CD4-positive, alpha-beta T cell (primary cell): ENCODE measurements at regions not wholly inside any gene's neighbourhood (a gene's known extent, or its start where the extent isn't known, plus 50 kb on each side); places are given as distances from the start of the nearest gene placed in this dataset.
"Not testable (repeated sequence)": the region's sequence is repeated elsewhere in the genome, so short reads cannot be mapped to it uniquely, and the experiment has no call there.

Source experiments
- ATAC-seq: fragments of 200-7000 bp; cut with Tn5 transposase; one replicate; pipeline ENCODE4 v1.10.0; 2022; ENCODE audit warnings: mild to moderate bottlenecking; ENCODE audit not compliant: poor library complexity
- CTCF ChIA-PET: fragments of 350-600 bp; sonication (Branson Sonifier 250); formaldehyde crosslinking; loops from one replicate; lab custom pipeline; 2021; ENCODE audit warnings: antibody characterized with exemption, inconsistent platforms; lab: Charles Lee
- POLR2A ChIA-PET: fragments of 350-600 bp; sonication (Branson Sonifier 250); formaldehyde crosslinking; loops from one replicate; lab custom pipeline; 2021; ENCODE audit warnings: antibody characterized with exemption, inconsistent platforms; lab: Charles Lee
- DNase-seq, 14 experiments: peaks; one replicate each; pipeline ENCODE4 v3.0.0-alpha.2; 2013 to 2020; ENCODE audit warnings: mixed read lengths in 2 of 14
- H3K27ac ChIP-seq, 2 donors: one replicate each; pipeline versions ENCODE4 v1.5.1 to v1.7.0; 2013; ENCODE audit warnings: low read length in 2 of 2, low read depth in 1 of 2, mild to moderate bottlenecking in 1 of 2
- H3K27me3 ChIP-seq, 2 experiments: 1 replicate in 1 of 2; 2 replicates in 1 of 2; pipeline versions ENCODE4 v1.6.1 to v1.7.0; 2013; ENCODE audit warnings: low read length in 2 of 2, control low read depth in 1 of 2, mild to moderate bottlenecking in 1 of 2, moderate library complexity in 1 of 2; ENCODE audit not compliant: insufficient read depth in 2 of 2, control insufficient read depth in 1 of 2
- H3K36me3 ChIP-seq: one replicate; pipeline ENCODE4 v1.6.1; 2013; ENCODE audit warnings: low read length, control low read depth; ENCODE audit not compliant: insufficient read depth
- H3K4me1 ChIP-seq: one replicate; pipeline ENCODE4 v1.6.1; 2013; ENCODE audit warnings: low read length, control low read depth; ENCODE audit not compliant: insufficient read depth
- H3K4me3 ChIP-seq: one replicate; pipeline ENCODE4 v1.5.1; 2013; ENCODE audit warnings: mild to moderate bottlenecking, low read length, moderate library complexity
- H3K9me3 ChIP-seq, 2 experiments: 1 replicate in 1 of 2; 2 replicates in 1 of 2; pipeline versions ENCODE4 v1.6.1 to v1.7.0; 2013; ENCODE audit warnings: low read length in 2 of 2, mild to moderate bottlenecking in 2 of 2, control low read depth in 1 of 2, moderate library complexity in 1 of 2; ENCODE audit not compliant: control insufficient read depth in 1 of 2, insufficient read depth in 1 of 2
- H3K27ac Mint-ChIP-seq: one replicate; pipeline ENCODE4 v1.8.0; 2020; ENCODE audit warnings: mixed read lengths
- H3K27me3 Mint-ChIP-seq: one replicate; pipeline ENCODE4 v1.8.0; 2021; ENCODE audit warnings: mixed read lengths
- H3K36me3 Mint-ChIP-seq: one replicate; pipeline ENCODE4 v1.8.0; 2021; ENCODE audit warnings: low read depth, mixed read lengths
- H3K4me1 Mint-ChIP-seq: one replicate; pipeline ENCODE4 v1.8.0; 2021; ENCODE audit warnings: low read depth, mixed read lengths
- H3K4me3 Mint-ChIP-seq: one replicate; pipeline ENCODE4 v1.8.0; 2020; ENCODE audit warnings: mild to moderate bottlenecking, mixed read lengths
- H3K9me3 Mint-ChIP-seq: one replicate; pipeline ENCODE4 v1.8.0; 2020; ENCODE audit warnings: mixed read lengths
- intact Hi-C, 2 experiments: fragments of 100-400 bp; cut with DNase I in 1 of 2; cut with micrococcal nuclease in 1 of 2; formaldehyde crosslinking; loops; one replicate each; pipeline versions ENCODE4 v1.15.1 to v1.9.0; 2023 to 2025; cut with DNase I, micrococcal nuclease
- TF ChIP-seq, protein P1 (sequence below): fragments of 200-600 bp; IDR thresholded peaks from one replicate; pipeline ENCODE4 v1.8.0; 2022; ENCODE audit warnings: antibody characterized with exemption, mild to moderate bottlenecking

GRCh38 chr19:28538579-28538978 is 674.4 kb downstream of the UQCRFS1 start:
- H3K27me3 ChIP-seq, H3K4me3 ChIP-seq, H3K27ac ChIP-seq, H3K9me3 Mint-ChIP-seq, H3K4me1 Mint-ChIP-seq, ATAC-seq, H3K4me1 ChIP-seq, H3K4me3 Mint-ChIP-seq, H3K27ac Mint-ChIP-seq, H3K36me3 Mint-ChIP-seq, CTCF ChIA-PET, POLR2A ChIA-PET, H3K36me3 ChIP-seq, intact Hi-C loops, H3K27me3 Mint-ChIP-seq, DNase-seq: not testable (repeated sequence)
- H3K9me3 ChIP-seq, result peaks cover 9 to 17% of the 10 kb centered on the region in 2 experiments

- H3K4me3 ChIP-seq, result no peak overlapping the region
- no peaks in the 10 kb centered on the region for H3K27me3 Mint-ChIP-seq
- H3K9me3 Mint-ChIP-seq, result peaks cover 7% of the 10 kb centered on the region
- no peak for DNase-seq
- TF ChIP-seq, protein P1, sequence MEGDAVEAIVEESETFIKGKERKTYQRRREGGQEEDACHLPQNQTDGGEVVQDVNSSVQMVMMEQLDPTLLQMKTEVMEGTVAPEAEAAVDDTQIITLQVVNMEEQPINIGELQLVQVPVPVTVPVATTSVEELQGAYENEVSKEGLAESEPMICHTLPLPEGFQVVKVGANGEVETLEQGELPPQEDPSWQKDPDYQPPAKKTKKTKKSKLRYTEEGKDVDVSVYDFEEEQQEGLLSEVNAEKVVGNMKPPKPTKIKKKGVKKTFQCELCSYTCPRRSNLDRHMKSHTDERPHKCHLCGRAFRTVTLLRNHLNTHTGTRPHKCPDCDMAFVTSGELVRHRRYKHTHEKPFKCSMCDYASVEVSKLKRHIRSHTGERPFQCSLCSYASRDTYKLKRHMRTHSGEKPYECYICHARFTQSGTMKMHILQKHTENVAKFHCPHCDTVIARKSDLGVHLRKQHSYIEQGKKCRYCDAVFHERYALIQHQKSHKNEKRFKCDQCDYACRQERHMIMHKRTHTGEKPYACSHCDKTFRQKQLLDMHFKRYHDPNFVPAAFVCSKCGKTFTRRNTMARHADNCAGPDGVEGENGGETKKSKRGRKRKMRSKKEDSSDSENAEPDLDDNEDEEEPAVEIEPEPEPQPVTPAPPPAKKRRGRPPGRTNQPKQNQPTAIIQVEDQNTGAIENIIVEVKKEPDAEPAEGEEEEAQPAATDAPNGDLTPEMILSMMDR, result no peak
- H3K36me3 ChIP-seq, result no peaks in the 10 kb centered on the region
- H3K27me3 ChIP-seq, result no peaks in the 10 kb centered on the region
- no peaks in the 10 kb centered on the region for H3K4me1 ChIP-seq
- no peaks in the 10 kb centered on the region for H3K36me3 Mint-ChIP-seq
- H3K27ac Mint-ChIP-seq, result no peak overlapping the region
- H3K9me3 ChIP-seq, result peaks cover 10 to 17% of the 10 kb centered on the region in 2 experiments
- intact Hi-C loops, result no loop called here
- ChIA-PET CTCF (no interaction called here), POLR2A (no interaction called here)
- H3K27ac ChIP-seq, result no peak overlapping the region
- no peak overlapping the region for H3K4me3 Mint-ChIP-seq
- no peak for ATAC-seq
- no peaks in the 10 kb centered on the region for H3K4me1 Mint-ChIP-seq
Observed at GRCh38 chr19:28537896-28538295, 675.1 kb downstream of the UQCRFS1 start.

DNA sequence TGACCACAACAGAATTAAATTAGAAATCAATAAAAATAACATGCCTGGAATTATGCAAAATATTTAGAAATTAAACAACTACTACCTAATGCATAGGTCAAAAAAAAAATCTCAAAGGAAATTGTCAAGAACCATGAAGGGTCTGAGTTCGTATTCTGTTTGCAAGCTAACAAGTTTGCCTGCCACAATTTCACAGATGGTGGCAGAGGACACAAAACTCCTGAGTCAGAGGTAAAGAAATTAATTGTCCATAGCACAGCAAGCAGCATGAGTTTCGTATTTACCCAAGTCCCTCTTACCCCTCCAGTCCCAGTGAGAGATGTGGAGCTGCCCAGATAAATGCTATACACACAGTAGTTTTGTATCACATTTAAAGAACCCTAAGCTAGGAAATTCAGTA is 675.9 kb downstream of the UQCRFS1 start:
- CTCF ChIA-PET, result no interaction called here
- intact Hi-C loops, result no loop called here

DNA sequence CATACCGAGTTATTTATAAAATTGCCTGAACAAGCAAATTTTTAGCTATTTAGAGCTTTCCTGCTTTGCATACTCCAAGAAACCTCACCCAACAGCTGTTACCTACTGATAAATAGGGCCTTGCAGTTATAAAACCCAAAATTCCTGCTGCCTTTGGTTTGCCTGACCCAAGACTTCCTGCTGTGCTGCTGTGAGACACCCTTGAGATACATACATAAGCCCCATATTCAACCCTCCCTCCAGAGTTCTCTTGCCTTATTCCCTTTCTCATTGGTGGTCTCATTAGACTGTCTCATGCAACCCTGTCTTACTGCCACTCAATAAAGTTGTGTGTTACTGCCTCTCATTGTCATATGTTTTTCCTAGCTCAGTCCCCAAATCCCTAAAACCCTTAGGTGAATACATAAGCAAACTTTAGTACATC is 677.6 kb downstream of the UQCRFS1 start:
- peaks cover 11% of the 10 kb centered on the region for H3K9me3 Mint-ChIP-seq
- no peak overlapping the region for H3K27ac Mint-ChIP-seq
- POLR2A ChIA-PET, result no interaction called here
- no peaks in the 10 kb centered on the region for H3K36me3 Mint-ChIP-seq
- no peaks in the 10 kb centered on the region for H3K27me3 Mint-ChIP-seq
- H3K4me1 Mint-ChIP-seq, result no peaks in the 10 kb centered on the region
- Histone ChIP-seq H3K36me3 (no peaks in the 10 kb centered on the region), H3K27ac (no peak overlapping the region), H3K4me3 (no peak overlapping the region), H3K9me3 (peaks cover 4 to 18% of the 10 kb centered on the region in 2 experiments), H3K4me1 (no peaks in the 10 kb centered on the region), H3K27me3 (no peaks in the 10 kb centered on the region)
- ATAC-seq, result no peak
- CTCF ChIA-PET, result no interaction called here
- TF ChIP-seq, protein P1, result no peak
- no peak overlapping the region for H3K4me3 Mint-ChIP-seq
- intact Hi-C loops, result no loop called here
- no peak for DNase-seq

More for the DNA sequence above, 675.9 kb downstream of the UQCRFS1 start:
- POLR2A ChIA-PET, result no interaction called here
- Mint-ChIP-seq H3K4me1 (no peaks in the 10 kb centered on the region), H3K27ac (no peak overlapping the region), H3K27me3 (no peaks in the 10 kb centered on the region), H3K9me3 (peaks cover 11% of the 10 kb centered on the region), H3K36me3 (no peaks in the 10 kb centered on the region), H3K4me3 (no peak overlapping the region)
- Histone ChIP-seq H3K4me3 (no peak overlapping the region), H3K9me3 (peaks cover 9 to 17% of the 10 kb centered on the region in 2 experiments), H3K27me3 (no peaks in the 10 kb centered on the region), H3K36me3 (no peaks in the 10 kb centered on the region), H3K4me1 (no peaks in the 10 kb centered on the region), H3K27ac (no peak overlapping the region)
- ATAC-seq (no peak), DNase-seq (no peak)
- TF ChIP-seq, protein P1, result no peak
